Fibroblast of pulmonary artery (primary cell): ENCODE measurements at regions not wholly inside any gene's neighbourhood (a gene's known extent, or its start where the extent isn't known, plus 50 kb on each side); places are given as distances from the start of the nearest gene placed in this dataset.

Experiments
- DNase-seq: peaks from one replicate; pipeline ENCODE4 v3.0.0-alpha.2; 2010; ENCODE audit warnings: low read depth
- H3K4me3 ChIP-seq: replicated peaks from 2 replicates; pipeline ENCODE4 v1.5.1; 2011; ENCODE audit warnings: low read depth, mild to moderate bottlenecking, control low read depth, low read length, moderate library complexity
- TF ChIP-seq, protein P1 (sequence below): IDR thresholded peaks from 2 replicates; pipeline ENCODE4 v1.5.1; 2011; ENCODE audit warnings: mild to moderate bottlenecking, control low read depth, low read length, inconsistent platforms; ENCODE audit errors: missing control alignments

DNA sequence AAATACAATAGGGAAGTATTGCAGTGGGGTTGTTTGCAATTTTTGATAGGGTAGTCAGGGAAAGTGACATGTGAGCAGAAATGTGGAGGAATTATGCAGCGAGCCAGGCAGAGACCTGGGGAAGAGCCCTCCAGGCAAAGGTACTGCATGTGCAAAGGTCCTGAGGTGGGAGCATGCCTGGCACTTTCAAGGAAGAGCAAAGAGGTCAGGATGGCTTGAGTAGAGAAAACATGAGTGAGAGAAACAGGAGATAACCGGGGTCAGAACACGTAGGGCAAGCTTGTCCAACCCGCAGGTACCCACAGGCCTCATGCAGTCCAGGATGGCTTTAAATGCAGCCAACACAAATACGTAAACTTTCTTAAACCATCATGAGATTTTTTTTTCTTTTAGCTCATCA lies 71.0 kb downstream of the COQ2 start:
- TF ChIP-seq, protein P1, sequence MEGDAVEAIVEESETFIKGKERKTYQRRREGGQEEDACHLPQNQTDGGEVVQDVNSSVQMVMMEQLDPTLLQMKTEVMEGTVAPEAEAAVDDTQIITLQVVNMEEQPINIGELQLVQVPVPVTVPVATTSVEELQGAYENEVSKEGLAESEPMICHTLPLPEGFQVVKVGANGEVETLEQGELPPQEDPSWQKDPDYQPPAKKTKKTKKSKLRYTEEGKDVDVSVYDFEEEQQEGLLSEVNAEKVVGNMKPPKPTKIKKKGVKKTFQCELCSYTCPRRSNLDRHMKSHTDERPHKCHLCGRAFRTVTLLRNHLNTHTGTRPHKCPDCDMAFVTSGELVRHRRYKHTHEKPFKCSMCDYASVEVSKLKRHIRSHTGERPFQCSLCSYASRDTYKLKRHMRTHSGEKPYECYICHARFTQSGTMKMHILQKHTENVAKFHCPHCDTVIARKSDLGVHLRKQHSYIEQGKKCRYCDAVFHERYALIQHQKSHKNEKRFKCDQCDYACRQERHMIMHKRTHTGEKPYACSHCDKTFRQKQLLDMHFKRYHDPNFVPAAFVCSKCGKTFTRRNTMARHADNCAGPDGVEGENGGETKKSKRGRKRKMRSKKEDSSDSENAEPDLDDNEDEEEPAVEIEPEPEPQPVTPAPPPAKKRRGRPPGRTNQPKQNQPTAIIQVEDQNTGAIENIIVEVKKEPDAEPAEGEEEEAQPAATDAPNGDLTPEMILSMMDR: no peak
- H3K4me3 ChIP-seq: no peak overlapping the region
- DNase-seq: no peak

DNA sequence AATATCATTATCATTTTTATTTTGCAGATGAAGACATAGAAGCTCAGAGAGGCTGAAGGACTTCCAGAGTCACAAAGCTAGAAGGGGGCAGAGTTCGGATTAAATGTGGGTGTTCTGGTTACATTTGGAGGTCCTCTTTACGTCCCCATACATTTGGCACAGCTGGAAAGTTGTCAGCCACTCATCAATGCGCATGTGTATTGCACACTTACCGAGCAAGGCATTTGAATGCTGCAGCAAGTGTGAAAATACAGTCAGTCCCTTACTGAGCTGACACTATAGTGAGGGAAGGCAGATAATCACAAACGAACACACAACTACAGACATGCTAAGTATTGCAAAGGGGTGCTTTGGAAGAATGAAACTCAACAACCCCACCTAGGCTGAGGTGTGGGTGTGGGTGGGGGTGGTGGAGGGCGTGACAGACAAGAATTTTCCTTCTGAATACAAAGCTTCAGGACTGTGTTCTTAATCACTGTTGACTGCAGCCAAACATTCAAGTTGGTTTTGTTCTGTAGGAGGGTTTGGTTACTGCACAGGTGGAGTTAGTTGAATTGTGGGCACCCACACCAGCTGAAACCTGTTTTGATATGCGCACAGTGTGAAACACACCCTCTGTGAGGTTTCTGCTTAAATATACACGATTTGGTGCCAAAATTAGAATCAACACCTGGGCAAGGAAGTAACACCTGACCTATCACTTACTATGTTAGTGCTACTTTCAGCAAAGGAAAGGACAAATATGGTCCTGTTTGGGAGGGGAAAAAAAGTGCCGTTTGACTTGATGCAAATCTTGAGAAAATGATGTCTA lies 72.4 kb downstream of the COQ2 start:
- H3K4me3 ChIP-seq: no peak overlapping the region
- DNase-seq: no peak
- TF ChIP-seq, protein P1: no peak

DNA sequence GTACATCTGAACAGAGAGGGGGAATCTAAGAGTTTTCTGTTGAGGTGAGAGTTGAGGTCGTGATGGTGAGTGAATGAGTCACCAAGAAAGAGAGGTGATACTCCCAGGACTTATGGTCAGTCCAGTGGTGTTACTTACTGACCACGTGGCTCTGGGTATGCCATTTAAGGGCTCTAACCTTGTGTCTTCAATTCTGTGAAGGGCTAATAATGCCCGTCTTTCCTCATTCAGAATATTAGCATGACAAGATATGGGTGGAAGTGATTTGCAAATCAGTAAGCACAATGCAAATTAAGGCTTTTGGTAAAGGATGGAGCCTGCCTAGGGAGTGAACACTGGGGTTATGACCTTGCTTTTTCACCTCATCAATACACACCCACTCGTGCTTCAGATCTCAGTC lies 75.2 kb downstream of the COQ2 start:
- no peak overlapping the region for H3K4me3 ChIP-seq

DNA sequence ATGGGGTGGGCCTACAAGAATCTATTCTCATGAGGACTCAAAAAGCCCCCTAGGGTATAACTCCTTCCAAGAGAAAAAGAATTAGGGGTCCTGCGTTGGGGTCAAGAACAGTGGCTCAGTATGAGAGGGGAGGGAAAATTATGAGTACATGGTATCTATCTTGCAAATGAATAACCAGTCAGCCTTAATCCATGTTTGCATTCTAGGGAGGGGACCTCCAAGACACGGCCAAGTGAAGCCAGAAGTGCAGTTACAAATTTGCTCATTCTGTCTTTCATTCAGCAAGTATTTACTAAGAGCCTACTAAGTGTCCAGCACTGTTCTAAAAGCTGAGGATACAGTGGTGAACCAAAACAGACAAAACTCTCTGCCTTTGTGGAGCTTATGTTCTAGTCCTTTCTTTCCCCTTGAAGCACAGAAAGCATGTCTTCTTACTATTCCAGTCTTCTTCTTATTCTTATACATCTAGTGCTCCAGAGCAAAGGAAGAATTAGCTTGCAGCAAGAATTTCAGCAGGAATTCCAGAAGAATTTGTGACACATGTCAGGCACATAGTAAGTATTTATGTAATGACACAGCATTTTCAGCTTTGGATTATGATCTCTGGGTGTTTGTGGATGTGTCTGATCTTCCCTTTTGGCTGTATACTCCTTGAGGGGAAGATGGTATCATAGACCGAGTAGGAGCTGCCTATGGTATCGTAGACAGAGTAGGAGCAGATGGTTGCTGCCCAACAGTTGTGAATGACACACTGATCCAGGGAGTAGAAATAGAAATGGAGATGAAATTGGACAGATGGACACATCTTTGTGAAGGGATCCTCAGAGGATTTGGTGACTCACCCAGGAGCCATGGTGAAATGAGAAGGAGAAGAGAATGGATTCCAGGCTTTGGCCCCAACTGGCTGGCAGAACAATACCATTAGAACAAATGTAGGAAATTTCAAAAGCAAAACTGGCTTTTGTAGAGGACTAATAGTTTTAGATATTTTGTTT lies 75.9 kb downstream of the COQ2 start:
- peak; percentile 31 for DNase-seq
- TF ChIP-seq, protein P1: no peak
- H3K4me3 ChIP-seq: no peak overlapping the region

More for the DNA sequence above, 75.2 kb downstream of the COQ2 start:
- DNase-seq: no peak
- TF ChIP-seq, protein P1: no peak

DNA sequence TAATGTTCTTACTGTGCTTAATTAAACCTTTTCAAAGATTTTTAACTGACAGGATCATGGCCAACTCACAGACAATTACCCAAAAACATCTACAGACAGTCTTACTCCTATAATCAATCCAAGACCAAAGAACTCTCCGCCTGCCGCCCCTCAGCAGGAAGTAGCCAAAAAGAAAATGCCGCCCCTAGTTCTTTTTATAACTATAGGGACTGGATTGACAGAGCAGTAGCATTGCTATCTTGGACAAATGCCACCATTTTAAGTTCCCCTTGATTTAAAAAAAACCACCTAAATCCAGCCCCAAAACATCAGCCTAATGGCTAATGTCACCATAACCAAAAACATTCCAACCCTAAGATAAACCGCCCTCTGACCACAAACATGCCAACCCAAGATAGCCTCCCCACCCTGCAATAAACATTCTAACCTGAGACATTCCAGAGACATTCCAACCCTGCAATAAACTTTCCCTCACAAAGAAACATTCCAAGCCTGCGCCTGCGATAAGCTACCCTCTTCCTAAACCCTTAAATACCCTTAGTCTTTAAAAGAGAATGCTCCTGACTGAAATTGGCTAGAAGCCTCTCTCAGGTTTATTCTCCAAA lies 77.0 kb downstream of the COQ2 start:
- peak; percentile 83 for DNase-seq
- TF ChIP-seq, protein P1: no peak

DNA sequence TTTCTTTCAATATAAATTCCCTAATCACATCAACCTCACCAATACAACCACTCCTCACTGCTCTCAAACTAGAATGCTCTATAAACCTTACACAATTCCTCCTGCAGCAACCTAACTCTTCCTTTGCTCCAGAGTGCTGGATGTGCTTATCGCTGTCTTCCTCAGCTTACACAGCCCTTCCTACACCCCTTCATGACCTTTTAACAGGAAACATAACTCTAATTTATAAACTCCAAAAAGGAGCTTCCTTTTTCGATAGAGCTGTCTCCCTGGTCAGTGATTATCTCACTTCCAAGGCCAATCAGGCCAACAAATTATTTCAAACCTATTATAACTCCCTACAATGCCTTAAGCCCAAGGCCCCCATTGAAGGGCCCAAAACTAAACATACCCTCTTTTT lies 78.8 kb downstream of the COQ2 start:
- no peak overlapping the region for H3K4me3 ChIP-seq
- TF ChIP-seq, protein P1: no peak
- DNase-seq: no peak

More for the DNA sequence above, 77.0 kb downstream of the COQ2 start:
- H3K4me3 ChIP-seq: no peak overlapping the region
